ENCODE measurements at regions not wholly inside any gene's neighbourhood (a gene's known extent, or its start where the extent isn't known, plus 50 kb on each side); places are given as distances from the start of the nearest gene placed in this dataset.

- no peak for DNase-seq (ENCODE audit: low spot score in 2 of 2)
- FAIRE-seq = no peak
Observed at GRCh38 chr7:16970732-16971482, 89.1 kb upstream of the AGR3 start.

- no peak for FAIRE-seq
- no peak for DNase-seq (ENCODE audit: low spot score in 2 of 2)
Observed at GRCh38 chr7:16975712-16976111, 93.9 kb upstream of the AGR3 start.

DNA sequence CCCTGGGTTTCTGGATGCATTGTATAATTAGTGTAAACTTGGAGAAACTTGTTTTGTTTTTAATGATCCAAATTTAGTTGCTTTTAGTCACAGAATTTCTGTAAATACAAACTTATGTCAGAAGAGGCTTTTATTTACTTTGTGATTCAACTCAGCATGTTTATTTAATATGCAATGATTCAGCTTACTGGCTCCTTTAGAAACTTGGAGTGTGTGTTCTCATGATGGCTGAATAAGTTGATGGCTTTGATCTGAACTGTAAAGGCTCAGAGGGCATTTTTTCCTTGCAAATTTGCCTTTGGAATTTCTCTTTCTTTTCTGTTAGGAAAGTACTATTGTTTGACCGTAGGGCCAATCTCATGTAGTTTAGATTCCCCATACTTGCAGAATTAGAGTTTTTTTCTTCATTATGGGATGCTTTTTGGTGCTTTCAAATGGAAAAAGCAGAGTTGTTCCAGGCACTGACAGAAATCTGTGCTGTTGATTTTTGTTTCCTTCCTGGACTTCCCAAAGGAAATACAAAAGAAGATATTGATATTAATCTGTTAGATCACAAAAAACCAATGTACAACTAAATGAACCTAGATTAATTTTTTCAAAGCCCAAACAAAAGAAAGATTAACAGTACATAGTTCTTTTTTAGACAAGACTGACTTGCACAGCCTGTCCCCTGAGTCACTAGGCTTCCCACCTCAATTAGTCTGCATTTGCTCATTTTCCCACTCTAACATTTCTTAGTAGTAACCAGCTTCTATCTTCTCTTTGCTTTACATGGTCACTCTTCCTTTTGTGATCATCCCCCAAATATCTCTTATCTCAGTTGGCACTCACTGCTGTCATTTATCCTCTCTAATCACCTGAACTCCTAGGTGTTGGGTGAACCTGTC is 96.8 kb upstream of the AGR3 start:
- FAIRE-seq (no peak), DNase-seq (ENCODE audit: low spot score in 2 of 2) (no peak)

DNA sequence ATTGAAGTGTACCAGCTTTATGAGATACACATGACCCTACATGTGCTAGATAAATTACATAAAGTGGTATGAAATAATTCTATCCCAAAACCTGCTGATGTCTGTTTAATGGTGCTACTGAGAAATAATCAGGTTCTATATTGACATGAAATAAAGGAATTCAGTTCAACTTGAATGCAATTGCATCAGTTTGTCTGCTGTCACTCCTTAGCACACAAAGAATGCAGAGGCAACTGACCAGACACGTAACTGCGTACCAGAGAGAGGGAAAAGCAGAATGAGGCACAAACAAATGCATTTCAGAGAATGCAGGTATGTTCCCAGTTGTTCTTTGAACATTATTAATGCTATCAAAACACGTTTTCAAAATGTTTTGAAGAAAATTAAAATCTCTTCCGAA is 98.8 kb upstream of the AGR3 start:
- FAIRE-seq (no peak), DNase-seq (ENCODE audit: low spot score in 2 of 2) (no peak)

DNA sequence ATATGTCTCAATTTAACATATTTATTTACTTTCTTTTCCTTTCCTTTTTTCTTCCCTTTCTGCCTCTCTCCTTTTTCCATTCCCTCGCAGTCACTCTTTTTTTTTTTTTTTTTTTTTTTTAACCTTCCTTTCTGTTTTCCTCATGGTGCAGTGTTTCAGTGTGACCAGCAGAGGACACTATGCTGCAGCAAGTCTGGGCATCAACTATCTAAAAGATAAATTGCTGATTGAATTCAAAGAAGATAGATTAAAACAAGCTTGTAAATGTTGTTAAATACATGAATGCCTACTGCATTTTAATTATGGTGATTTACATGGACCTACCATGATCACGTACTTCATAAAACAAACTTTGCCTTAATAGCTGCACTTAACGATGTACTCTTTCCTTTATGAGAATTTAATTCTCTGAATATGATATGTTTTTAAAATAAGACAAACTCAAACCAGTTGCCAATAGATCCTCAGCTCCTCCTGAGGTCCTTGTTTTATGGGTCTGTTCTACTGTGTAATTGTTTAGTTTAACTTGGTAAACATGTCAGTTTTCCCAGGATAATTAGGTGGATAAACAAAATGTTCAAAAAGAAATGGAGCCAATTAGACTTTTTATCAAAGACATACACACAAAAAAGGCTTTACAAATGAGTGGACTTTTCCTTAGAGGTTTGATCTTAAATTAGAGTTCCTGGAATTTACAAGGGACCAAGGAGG is 101.0 kb upstream of the AGR3 start:
- FAIRE-seq (peak; percentile 96), DNase-seq (ENCODE audit: low spot score in 2 of 2) (peak in 1 of 2 donors; percentile 7)

DNA sequence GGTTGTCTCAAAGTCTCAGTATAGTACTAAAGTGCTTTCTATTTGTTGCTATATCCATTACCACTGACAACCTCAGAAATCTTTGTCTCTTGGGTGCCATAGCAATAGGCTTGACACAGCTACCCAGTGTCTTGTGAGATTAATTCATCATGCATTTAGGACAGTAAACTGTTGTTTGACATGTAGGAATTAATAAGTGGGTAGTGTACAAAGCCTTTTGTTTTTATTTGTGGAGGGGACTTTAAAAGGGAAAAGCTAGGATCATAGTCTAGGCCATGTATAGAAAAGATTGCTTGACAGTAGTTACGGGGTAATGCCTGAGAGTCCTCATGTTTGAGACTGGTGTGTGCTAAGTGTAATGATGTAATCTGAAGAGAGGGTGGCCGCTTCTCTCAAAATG is 102.6 kb upstream of the AGR3 start:
- FAIRE-seq (no peak), DNase-seq (ENCODE audit: low spot score in 2 of 2) (no peak)

GRCh38 chr7:16985621-16986020 is 103.8 kb upstream of the AGR3 start:
- FAIRE-seq = no peak
- DNase-seq (ENCODE audit: low spot score in 2 of 2) = no peak

- DNase-seq (ENCODE audit: low spot score in 2 of 2) (no peak), FAIRE-seq (no peak)
Observed at GRCh38 chr7:16986755-16987154, 105.0 kb upstream of the AGR3 start.

- peak; percentile 89 for FAIRE-seq
- DNase-seq (ENCODE audit: low spot score in 2 of 2) = peak; percentile 11 to 24
Observed at GRCh38 chr7:16989811-16990413, 108.1 kb upstream of the AGR3 start.

DNA sequence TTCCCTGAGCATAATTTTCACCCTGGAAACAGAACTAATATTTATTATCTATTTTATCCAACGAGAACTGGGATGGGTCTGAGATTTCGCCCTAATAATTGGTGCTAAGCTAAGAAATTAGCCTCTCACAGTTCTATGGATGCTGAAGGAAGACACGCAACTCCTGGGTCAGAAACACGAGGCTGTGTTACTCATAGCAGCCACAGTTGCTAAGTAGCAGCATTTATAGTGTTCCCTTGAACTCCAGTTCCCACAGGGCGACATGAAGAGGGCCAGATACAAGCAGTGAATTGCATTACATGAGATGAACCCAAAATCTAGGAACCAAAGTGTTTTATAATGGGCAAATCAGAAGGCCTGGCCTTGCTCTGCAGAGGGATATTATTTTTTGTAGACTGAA is 109.8 kb upstream of the AGR3 start:
- DNase-seq (ENCODE audit: low spot score in 2 of 2) (no peak), FAIRE-seq (no peak)

GRCh38 chr7:16993543-16993942 is 111.8 kb upstream of the AGR3 start:
- no peak for DNase-seq (ENCODE audit: low spot score in 2 of 2)
- FAIRE-seq = no peak

GRCh38 chr7:16998481-16999051 is 116.8 kb upstream of the AGR3 start:
- no peak for FAIRE-seq

GRCh38 chr7:16999541-17000267 is 117.9 kb upstream of the AGR3 start:
- FAIRE-seq = no peak
- no peak for DNase-seq (ENCODE audit: low spot score in 2 of 2)

More at GRCh38 chr7:16998481-16999051, 116.8 kb upstream of the AGR3 start:
- DNase-seq (ENCODE audit: low spot score in 2 of 2) = no peak

DNA sequence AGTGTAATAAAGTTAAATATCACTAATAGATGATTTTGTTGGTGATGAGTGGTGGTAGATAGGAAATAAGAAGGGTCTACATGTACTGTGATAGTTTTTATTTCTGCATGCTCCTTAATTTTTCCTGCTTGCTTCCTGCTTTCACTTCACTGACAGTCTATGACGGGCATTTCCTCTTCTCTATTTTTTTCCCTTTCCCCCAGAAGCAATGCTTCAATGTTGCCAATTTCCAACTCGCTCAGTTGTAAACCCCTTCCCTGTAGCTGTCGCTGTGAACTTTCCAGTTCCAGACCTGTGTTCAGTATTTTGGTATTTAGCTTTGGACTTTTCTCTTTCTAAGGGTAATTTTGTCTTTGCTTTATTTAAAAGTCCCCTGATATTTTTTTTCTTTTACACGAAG is 123.5 kb upstream of the AGR3 start:
- DNase-seq (ENCODE audit: low spot score in 2 of 2) = no peak
- FAIRE-seq = no peak

DNA sequence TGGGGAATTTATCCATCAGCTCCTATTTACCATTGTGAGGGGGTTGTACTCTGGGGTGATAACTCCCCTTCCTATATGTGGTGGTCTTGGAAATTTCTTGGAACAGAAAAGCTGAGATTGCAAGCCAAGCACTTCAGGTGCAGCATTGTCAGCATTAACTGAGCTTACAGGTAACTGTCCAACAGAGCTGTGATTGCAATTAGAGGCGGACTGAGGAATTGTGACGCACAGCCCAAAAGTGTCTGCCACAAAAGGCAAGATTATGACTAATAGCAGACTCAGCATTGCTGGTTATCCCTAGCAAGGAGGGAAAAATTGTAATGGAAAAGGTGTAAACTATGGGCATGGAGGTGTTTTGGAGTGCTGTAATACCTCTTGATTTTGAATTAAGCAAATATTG is 126.1 kb upstream of the AGR3 start:
- FAIRE-seq (no peak), DNase-seq (ENCODE audit: low spot score in 2 of 2) (no peak)

DNA sequence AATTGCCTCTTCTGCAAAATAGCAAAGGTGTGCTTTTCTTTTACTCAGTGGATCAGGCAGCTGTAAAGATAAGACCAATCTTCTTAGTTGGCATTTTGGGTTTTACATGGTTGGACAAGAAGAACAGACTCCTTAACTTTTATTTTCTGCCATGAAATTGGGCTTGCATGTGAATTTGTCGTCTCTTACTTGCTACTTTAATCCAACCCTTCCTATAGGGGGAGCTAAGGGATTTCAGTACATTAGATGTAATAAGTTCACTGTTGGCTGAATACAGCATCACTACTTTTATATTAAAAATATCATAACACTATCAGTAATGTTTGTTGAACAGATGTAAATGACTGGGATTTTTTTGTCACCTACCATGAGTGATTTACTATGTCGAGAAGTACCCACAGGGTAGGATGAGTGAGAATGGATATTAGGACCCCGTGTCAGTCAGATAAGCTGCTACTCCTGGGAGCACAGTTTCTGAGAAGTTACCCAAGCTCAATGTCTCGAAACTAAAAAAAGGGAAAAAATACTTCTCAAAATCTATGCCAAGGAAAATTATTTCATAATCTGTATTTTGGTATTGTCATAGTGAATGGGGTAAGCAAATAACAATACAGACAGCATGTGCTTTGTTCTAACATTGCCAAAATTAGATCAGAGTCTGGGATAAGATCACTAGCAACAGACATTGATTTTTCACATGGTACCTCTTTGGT is 127.4 kb upstream of the AGR3 start:
- DNase-seq (ENCODE audit: low spot score in 2 of 2) = no peak
- FAIRE-seq = no peak

GRCh38 chr7:17009933-17010332 is 128.2 kb upstream of the AGR3 start:
- FAIRE-seq (no peak), DNase-seq (ENCODE audit: low spot score in 2 of 2) (no peak)

DNA sequence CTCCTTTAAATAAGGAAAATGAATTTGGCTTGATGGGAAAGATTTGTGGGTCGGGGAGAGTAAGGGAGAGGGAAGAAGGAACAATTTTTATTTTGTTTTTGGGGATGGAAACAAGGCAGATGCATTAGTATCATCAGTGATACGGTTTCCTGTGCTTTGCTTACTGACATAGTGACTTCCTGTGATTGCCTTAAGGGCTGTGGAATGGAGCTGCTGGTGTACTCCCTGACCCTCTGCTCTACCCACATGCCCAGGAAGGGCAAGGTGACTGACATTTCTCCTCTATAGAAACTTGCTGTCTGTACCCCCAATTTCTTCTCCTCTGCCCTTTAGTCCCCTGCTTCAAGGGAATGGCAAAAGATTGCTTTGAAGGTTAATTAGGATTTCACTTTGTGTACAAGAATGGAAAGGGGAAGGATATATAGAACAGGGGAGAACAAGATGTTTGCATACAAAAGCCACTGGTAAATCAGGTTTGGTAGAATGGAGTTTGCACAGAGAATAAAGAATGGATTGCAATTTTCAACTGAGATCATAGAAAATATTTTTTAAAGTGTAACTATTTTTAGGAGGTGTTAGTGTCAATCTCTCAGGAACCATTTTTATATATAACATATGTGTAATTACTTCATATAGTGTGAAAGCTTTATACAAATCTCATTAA is 129.0 kb upstream of the AGR3 start:
- DNase-seq (ENCODE audit: low spot score in 2 of 2) (no peak), FAIRE-seq (no peak)

- FAIRE-seq (no peak), DNase-seq (ENCODE audit: low spot score in 2 of 2) (no peak)
Observed at GRCh38 chr7:17013204-17013603, 131.4 kb upstream of the AGR3 start.

Data from frontal cortex (tissue), 3 donors.